GM23338 (cell line): ENCODE measurements at regions not wholly inside any gene's neighbourhood (a gene's known extent, or its start where the extent isn't known, plus 50 kb on each side); places are given as distances from the start of the nearest gene placed in this dataset.

Experiments
- ATAC-seq: fragments of 200-7000 bp; cut with Tn5 transposase; 3 replicates; pipeline ENCODE4 v1.9.1; 2020
- DNase-seq: peaks from one replicate; pipeline ENCODE4 v3.0.0-alpha.2; 2015; ENCODE audit warnings: low spot score
- H2AFZ ChIP-seq: fragments of 200-600 bp; sonication (generic); 2 replicates; pipeline ENCODE4 v1.8.0; 2016; ENCODE audit warnings: antibody characterized with exemption, mild to moderate bottlenecking, moderate library complexity
- H3F3A ChIP-seq: fragments of 200-600 bp; sonication (generic); replicated peaks from 2 replicates; pipeline ENCODE4 v1.8.0; 2017; ENCODE audit warnings: antibody characterized with exemption, mixed run types, low read depth
- H3K27ac ChIP-seq: fragments of 200-600 bp; sonication (generic); 2 replicates; pipeline ENCODE4 v1.6.1; 2016; ENCODE audit warnings: low read depth
- H3K27me3 ChIP-seq: fragments of 200-600 bp; sonication (generic); 2 replicates; pipeline ENCODE4 v1.8.0; 2016; ENCODE audit warnings: mild to moderate bottlenecking, mixed run types, moderate library complexity; ENCODE audit not compliant: insufficient read depth
- H3K36me3 ChIP-seq: fragments of 200-600 bp; sonication (generic); 2 replicates; pipeline ENCODE4 v1.8.0; 2016; ENCODE audit warnings: mild to moderate bottlenecking; ENCODE audit not compliant: insufficient read depth
- H3K4me1 ChIP-seq: fragments of 200-600 bp; sonication (generic); 2 replicates; pipeline ENCODE4 v1.8.0; 2016; ENCODE audit warnings: mild to moderate bottlenecking, moderate library complexity; ENCODE audit not compliant: insufficient read depth
- H3K4me2 ChIP-seq: fragments of 200-600 bp; sonication (generic); 2 replicates; pipeline ENCODE4 v1.7.1; 2017; ENCODE audit warnings: mixed run types
- H3K4me3 ChIP-seq: fragments of 200-600 bp; sonication (generic); 2 replicates; pipeline ENCODE4 v1.6.1; 2016; ENCODE audit warnings: mixed run types
- H3K79me2 ChIP-seq: fragments of 200-600 bp; sonication (generic); replicated peaks from 2 replicates; pipeline ENCODE4 v1.8.0; 2017; ENCODE audit warnings: mild to moderate bottlenecking; ENCODE audit not compliant: insufficient read depth
- H3K9me2 ChIP-seq: fragments of 200-600 bp; sonication (generic); 2 replicates; pipeline ENCODE4 v1.8.0; 2017; ENCODE audit not compliant: insufficient read depth
- H4K20me1 ChIP-seq: fragments of 200-600 bp; sonication (generic); replicated peaks from 2 replicates; pipeline ENCODE4 v1.8.0; 2017; ENCODE audit warnings: mild to moderate bottlenecking; ENCODE audit not compliant: insufficient read depth
- H3K27ac Mint-ChIP-seq: 2 replicates; pipeline ENCODE4 v1.8.0; 2020; ENCODE audit warnings: inconsistent platforms, mild to moderate bottlenecking, moderate library complexity, mixed read lengths
- H3K27me3 Mint-ChIP-seq: 3 replicates; pipeline ENCODE4 v1.8.0; 2022; ENCODE audit warnings: low read depth, mild to moderate bottlenecking, moderate library complexity, mixed read lengths, inconsistent platforms; ENCODE audit not compliant: insufficient read depth, poor library complexity
- H3K36me3 Mint-ChIP-seq: 3 replicates; pipeline ENCODE4 v1.8.0; 2021; ENCODE audit warnings: low read depth, mild to moderate bottlenecking, inconsistent platforms, moderate library complexity, mixed read lengths
- H3K4me1 Mint-ChIP-seq: 3 replicates; pipeline ENCODE4 v1.8.0; 2020; ENCODE audit warnings: mild to moderate bottlenecking, inconsistent platforms, mixed read lengths
- H3K4me3 Mint-ChIP-seq: 3 replicates; pipeline ENCODE4 v1.8.0; 2021; ENCODE audit warnings: moderate library complexity, mild to moderate bottlenecking, inconsistent platforms, mixed read lengths
- H3K9me3 Mint-ChIP-seq: 3 replicates; pipeline ENCODE4 v1.8.0; 2020; ENCODE audit warnings: moderate library complexity, mild to moderate bottlenecking, inconsistent platforms, mixed read lengths
- CTCF ChIP-seq, 2 experiments: fragments of 200-600 bp in 1 of 2; sonication (generic) in 1 of 2; conservative IDR thresholded peaks; 2 replicates each; pipeline versions ENCODE4 v1.5.1 to v1.6.1; 2016 to 2017; ENCODE audit warnings: antibody characterized with exemption in 2 of 2, low read depth in 2 of 2, mild to moderate bottlenecking in 2 of 2, moderate library complexity in 1 of 2
- EZH2 ChIP-seq: fragments of 200-600 bp; sonication (generic); IDR thresholded peaks from one replicate; pipeline ENCODE4 v1.8.0; 2017; ENCODE audit warnings: antibody characterized with exemption, mild to moderate bottlenecking, low read depth; ENCODE audit not compliant: unreplicated experiment
- EZH2phosphoT487 ChIP-seq: fragments of 200-600 bp; sonication (generic); IDR thresholded peaks from one replicate; pipeline ENCODE4 v1.8.1; 2018; ENCODE audit warnings: antibody characterized with exemption; ENCODE audit not compliant: unreplicated experiment
- JUNB ChIP-seq: IDR thresholded peaks from one replicate; pipeline ENCODE4 v1.6.1; 2016; ENCODE audit warnings: antibody characterized with exemption; ENCODE audit not compliant: unreplicated experiment
- NANOG ChIP-seq: IDR thresholded peaks from 2 replicates; pipeline ENCODE4 v1.6.1; 2016; ENCODE audit warnings: antibody characterized with exemption, borderline replicate concordance
- STAT1 ChIP-seq: IDR thresholded peaks from one replicate; pipeline ENCODE4 v1.6.1; 2016; ENCODE audit warnings: antibody characterized with exemption; ENCODE audit not compliant: unreplicated experiment
- ZNF114 ChIP-seq: fragments of 250-450 bp; sonication (Bioruptor Pico); IDR thresholded peaks from 2 replicates; pipeline ENCODE4 v1.5.0; 2020; ENCODE audit warnings: mild to moderate bottlenecking, moderate library complexity

- Mint-ChIP-seq H3K4me1 (no peaks in the 10 kb centered on the region), H3K4me3 (no peak overlapping the region), H3K36me3 (peaks cover 5% of the 10 kb centered on the region; the same call in 2 of the 3 replicates), H3K27me3 (peaks cover 2% of the 10 kb centered on the region), H3K9me3 (peaks cover 77% of the 10 kb centered on the region), H3K27ac (no peak overlapping the region)
- no peak overlapping the region for H2AFZ ChIP-seq
- no peak overlapping the region for H3K4me2 ChIP-seq
- H3K36me3 ChIP-seq: peaks cover 10% of the 10 kb centered on the region; the same call in 1 of the 2 replicates
- H3K4me3 ChIP-seq: no peak overlapping the region
- H3F3A ChIP-seq: no peaks in the 10 kb centered on the region
- ATAC-seq (no peak), DNase-seq (no peak)
- H3K79me2 ChIP-seq: no peaks in the 10 kb centered on the region
- peaks cover 3% of the 10 kb centered on the region; the same call in 1 of the 2 replicates for H3K9me2 ChIP-seq
- no peak for TF ChIP-seq ZNF114 (CRISPR knock-in tag)
- H3K27ac ChIP-seq: no peak overlapping the region
- H4K20me1 ChIP-seq: no peaks in the 10 kb centered on the region
- no peaks in the 10 kb centered on the region for H3K4me1 ChIP-seq
- no peaks in the 10 kb centered on the region for H3K27me3 ChIP-seq
Measured at GRCh38 chr2:6309415-6310255, 556.1 kb downstream of the CMPK2 start.

GRCh38 chr2:6310256-6311215 lies 555.2 kb downstream of the CMPK2 start:
- H3K27me3 ChIP-seq: no peaks in the 10 kb centered on the region
- DNase-seq (no peak), ATAC-seq (no peak)
- no peak overlapping the region for H2AFZ ChIP-seq
- no peaks in the 10 kb centered on the region for H3K4me1 Mint-ChIP-seq
- peaks cover 2% of the 10 kb centered on the region for H3K27me3 Mint-ChIP-seq
- H3K4me3 ChIP-seq: no peak overlapping the region
- H3K27ac Mint-ChIP-seq: no peak overlapping the region
- peaks cover 3% of the 10 kb centered on the region; the same call in 1 of the 2 replicates for H3K9me2 ChIP-seq
- H3K79me2 ChIP-seq: no peaks in the 10 kb centered on the region
- H3K27ac ChIP-seq: no peak overlapping the region
- no peaks in the 10 kb centered on the region for H3K4me1 ChIP-seq
- peaks cover 10% of the 10 kb centered on the region; the same call in 1 of the 2 replicates for H3K36me3 ChIP-seq
- no peaks in the 10 kb centered on the region for H4K20me1 ChIP-seq
- H3K4me2 ChIP-seq: no peak overlapping the region
- no peaks in the 10 kb centered on the region for H3F3A ChIP-seq
- peaks cover 5% of the 10 kb centered on the region; the same call in 2 of the 3 replicates for H3K36me3 Mint-ChIP-seq
- no peak overlapping the region for H3K4me3 Mint-ChIP-seq
- H3K9me3 Mint-ChIP-seq: peaks cover 78% of the 10 kb centered on the region
- TF ChIP-seq NANOG: no peak
- no peak for TF ChIP-seq CTCF (conservative IDR thresholded peaks at IDR 0.05; ENCODE audit: low read depth in 2 of 2)
- no peak for TF ChIP-seq EZH2phosphoT487
- TF ChIP-seq STAT1: no peak
- TF ChIP-seq EZH2: no peak
- no peak for TF ChIP-seq ZNF114 (CRISPR knock-in tag)
- TF ChIP-seq JUNB: no peak
